Muscle layer of colon (tissue), 2 donors: ENCODE measurements at regions not wholly inside any gene's neighbourhood (a gene's known extent, or its start where the extent isn't known, plus 50 kb on each side); places are given as distances from the start of the nearest gene placed in this dataset.

ENCODE experiments used
- H3K27ac ChIP-seq: one replicate; pipeline ENCODE4 v1.7.0; 2013; ENCODE audit warnings: low read depth, mild to moderate bottlenecking, low read length, moderate library complexity
- H3K27me3 ChIP-seq, 2 donors: one replicate each; pipeline ENCODE4 v1.7.0; 2013; ENCODE audit warnings: low read length in 2 of 2, mild to moderate bottlenecking in 2 of 2; ENCODE audit not compliant: insufficient read depth in 2 of 2, control insufficient read depth in 1 of 2
- H3K36me3 ChIP-seq: one replicate; pipeline ENCODE4 v1.7.0; 2013; ENCODE audit warnings: mild to moderate bottlenecking, low read length; ENCODE audit not compliant: insufficient read depth
- H3K4me1 ChIP-seq: one replicate; pipeline ENCODE4 v1.7.0; 2013; ENCODE audit warnings: mild to moderate bottlenecking, low read length; ENCODE audit not compliant: insufficient read depth
- H3K4me3 ChIP-seq, 2 donors: one replicate each; pipeline ENCODE4 v1.7.0; 2013; ENCODE audit warnings: low read length in 2 of 2, low read depth in 1 of 2, mild to moderate bottlenecking in 1 of 2, moderate library complexity in 1 of 2
- H3K9ac ChIP-seq: one replicate; pipeline ENCODE4 v1.7.0; 2013; ENCODE audit warnings: low read length
- H3K9me3 ChIP-seq: one replicate; pipeline ENCODE4 v1.7.0; 2013; ENCODE audit warnings: mild to moderate bottlenecking, low read length
- donor health status: abdominal sarcoma.
- donor health status: Adenocarcinoma of cecum.

GRCh38 chr21:27190601-27191000, 223.7 kb upstream of the ADAMTS5 start:
- Histone ChIP-seq H3K4me3 (no peak overlapping the region), H3K9me3 (no peaks in the 10 kb centered on the region), H3K27me3 (no peaks in the 10 kb centered on the region), H3K4me1 (no peaks in the 10 kb centered on the region), H3K9ac (no peak overlapping the region), H3K36me3 (no peaks in the 10 kb centered on the region), H3K27ac (no peak overlapping the region)

GRCh38 chr21:27189870-27190269, 223.0 kb upstream of the ADAMTS5 start:
- Histone ChIP-seq H3K9ac (no peak overlapping the region), H3K4me3 (no peak overlapping the region), H3K27me3 (no peaks in the 10 kb centered on the region), H3K36me3 (no peaks in the 10 kb centered on the region), H3K9me3 (no peaks in the 10 kb centered on the region), H3K4me1 (no peaks in the 10 kb centered on the region), H3K27ac (no peak overlapping the region)

- no peaks in the 10 kb centered on the region for H3K27me3 ChIP-seq
- H3K4me3 ChIP-seq = no peak overlapping the region
- H3K9ac ChIP-seq = no peak overlapping the region
- no peak overlapping the region for H3K27ac ChIP-seq
- H3K4me1 ChIP-seq = no peaks in the 10 kb centered on the region
- no peaks in the 10 kb centered on the region for H3K9me3 ChIP-seq
- no peaks in the 10 kb centered on the region for H3K36me3 ChIP-seq
Observed at GRCh38 chr21:27173053-27173452, 206.2 kb upstream of the ADAMTS5 start.

- Histone ChIP-seq H3K4me3 (no peak overlapping the region), H3K36me3 (no peaks in the 10 kb centered on the region), H3K4me1 (no peaks in the 10 kb centered on the region), H3K27me3 (no peaks in the 10 kb centered on the region), H3K9me3 (no peaks in the 10 kb centered on the region), H3K9ac (no peak overlapping the region), H3K27ac (no peak overlapping the region)
Observed at GRCh38 chr21:27171707-27172106, 204.8 kb upstream of the ADAMTS5 start.

- no peak overlapping the region for H3K27ac ChIP-seq
- no peaks in the 10 kb centered on the region for H3K4me1 ChIP-seq
- H3K9me3 ChIP-seq = no peaks in the 10 kb centered on the region
- H3K9ac ChIP-seq = no peak overlapping the region
- no peak overlapping the region for H3K4me3 ChIP-seq
- H3K27me3 ChIP-seq = no peaks in the 10 kb centered on the region
- H3K36me3 ChIP-seq = no peaks in the 10 kb centered on the region
Observed at GRCh38 chr21:27168084-27168483, 201.2 kb upstream of the ADAMTS5 start.

GRCh38 chr21:27164208-27165177, 197.6 kb upstream of the ADAMTS5 start:
- Histone ChIP-seq H3K27ac (no peak overlapping the region), H3K27me3 (no peaks in the 10 kb centered on the region), H3K9ac (no peak overlapping the region)

GRCh38 chr21:27158967-27159366, 192.1 kb upstream of the ADAMTS5 start:
- Histone ChIP-seq H3K27me3 (no peaks in the 10 kb centered on the region), H3K4me3 (no peak overlapping the region), H3K4me1 (no peaks in the 10 kb centered on the region), H3K27ac (no peak overlapping the region), H3K36me3 (no peaks in the 10 kb centered on the region), H3K9me3 (no peaks in the 10 kb centered on the region), H3K9ac (no peak overlapping the region)

More at GRCh38 chr21:27164208-27165177, 197.6 kb upstream of the ADAMTS5 start:
- H3K36me3 ChIP-seq = no peaks in the 10 kb centered on the region
- H3K4me1 ChIP-seq = no peaks in the 10 kb centered on the region
- no peaks in the 10 kb centered on the region for H3K9me3 ChIP-seq
- H3K4me3 ChIP-seq = no peak overlapping the region

- Histone ChIP-seq H3K27ac (no peak overlapping the region), H3K36me3 (no peaks in the 10 kb centered on the region), H3K4me1 (no peaks in the 10 kb centered on the region), H3K9me3 (no peaks in the 10 kb centered on the region), H3K4me3 (no peak overlapping the region), H3K9ac (no peak overlapping the region), H3K27me3 (no peaks in the 10 kb centered on the region)
Observed at GRCh38 chr21:27157097-27157496, 190.2 kb upstream of the ADAMTS5 start.

GRCh38 chr21:27156666-27157065, 189.8 kb upstream of the ADAMTS5 start:
- Histone ChIP-seq H3K27ac (no peak overlapping the region), H3K9ac (no peak overlapping the region), H3K9me3 (no peaks in the 10 kb centered on the region), H3K4me1 (no peaks in the 10 kb centered on the region), H3K36me3 (no peaks in the 10 kb centered on the region), H3K4me3 (no peak overlapping the region), H3K27me3 (no peaks in the 10 kb centered on the region)

- Histone ChIP-seq H3K4me1 (no peaks in the 10 kb centered on the region), H3K27ac (no peak overlapping the region), H3K36me3 (no peaks in the 10 kb centered on the region), H3K27me3 (no peaks in the 10 kb centered on the region), H3K4me3 (no peak overlapping the region), H3K9me3 (no peaks in the 10 kb centered on the region), H3K9ac (no peak overlapping the region)
Observed at GRCh38 chr21:27155130-27155500, 188.2 kb upstream of the ADAMTS5 start.

GRCh38 chr21:27154451-27155129, 187.7 kb upstream of the ADAMTS5 start:
- Histone ChIP-seq H3K4me1 (no peaks in the 10 kb centered on the region), H3K27ac (no peak overlapping the region), H3K27me3 (no peaks in the 10 kb centered on the region), H3K4me3 (no peak overlapping the region), H3K9me3 (no peaks in the 10 kb centered on the region), H3K36me3 (no peaks in the 10 kb centered on the region), H3K9ac (no peak overlapping the region)
